ENCODE measurements at regions not wholly inside any gene's neighbourhood (a gene's known extent, or its start where the extent isn't known, plus 50 kb on each side); places are given as distances from the start of the nearest gene placed in this dataset.

GRCh38 chr15:97836003-97836402 is 124.5 kb upstream of the ARRDC4 start:
- H3K9me3 Mint-ChIP-seq (ENCODE audit: unreplicated experiment) = peaks cover 33% of the 10 kb centered on the region
- no peaks in the 10 kb centered on the region for H3K4me1 Mint-ChIP-seq (ENCODE audit: unreplicated experiment)
- no peak overlapping the region for H3K4me3 Mint-ChIP-seq (ENCODE audit: unreplicated experiment)
- no peak overlapping the region for H3K27ac Mint-ChIP-seq (ENCODE audit: unreplicated experiment)
- no peak for DNase-seq (ENCODE audit: extremely low spot score, unreplicated experiment)
- no peaks in the 10 kb centered on the region for H3K36me3 Mint-ChIP-seq (ENCODE audit: unreplicated experiment)
- TF ChIP-seq CTCF (IDR thresholded peaks at IDR 0.05) = no peak
- H3K27me3 Mint-ChIP-seq (ENCODE audit: unreplicated experiment) = no peaks in the 10 kb centered on the region

GRCh38 chr15:97837896-97838295 is 122.6 kb upstream of the ARRDC4 start:
- Mint-ChIP-seq H3K27me3 (ENCODE audit: unreplicated experiment) (no peaks in the 10 kb centered on the region), H3K9me3 (ENCODE audit: unreplicated experiment) (peaks cover 24% of the 10 kb centered on the region), H3K27ac (ENCODE audit: unreplicated experiment) (no peak overlapping the region), H3K36me3 (ENCODE audit: unreplicated experiment) (no peaks in the 10 kb centered on the region), H3K4me1 (ENCODE audit: unreplicated experiment) (no peaks in the 10 kb centered on the region), H3K4me3 (ENCODE audit: unreplicated experiment) (no peak overlapping the region)
- no peak for DNase-seq (ENCODE audit: extremely low spot score, unreplicated experiment)
- TF ChIP-seq CTCF (IDR thresholded peaks at IDR 0.05) = no peak

GRCh38 chr15:97838606-97839210 is 121.8 kb upstream of the ARRDC4 start:
- Mint-ChIP-seq H3K27ac (ENCODE audit: unreplicated experiment) (no peak overlapping the region), H3K4me3 (ENCODE audit: unreplicated experiment) (no peak overlapping the region), H3K27me3 (ENCODE audit: unreplicated experiment) (no peaks in the 10 kb centered on the region), H3K9me3 (ENCODE audit: unreplicated experiment) (peaks cover 19% of the 10 kb centered on the region), H3K36me3 (ENCODE audit: unreplicated experiment) (no peaks in the 10 kb centered on the region), H3K4me1 (ENCODE audit: unreplicated experiment) (no peaks in the 10 kb centered on the region)
- no peak for TF ChIP-seq CTCF (IDR thresholded peaks at IDR 0.05)
- DNase-seq (ENCODE audit: extremely low spot score, unreplicated experiment) = no peak

- no peak for TF ChIP-seq CTCF (IDR thresholded peaks at IDR 0.05)
- Mint-ChIP-seq H3K36me3 (ENCODE audit: unreplicated experiment) (no peaks in the 10 kb centered on the region), H3K27ac (ENCODE audit: unreplicated experiment) (no peak overlapping the region), H3K9me3 (ENCODE audit: unreplicated experiment) (peaks cover 8% of the 10 kb centered on the region), H3K4me3 (ENCODE audit: unreplicated experiment) (no peak overlapping the region), H3K4me1 (ENCODE audit: unreplicated experiment) (no peaks in the 10 kb centered on the region), H3K27me3 (ENCODE audit: unreplicated experiment) (no peaks in the 10 kb centered on the region)
- no peak for DNase-seq (ENCODE audit: extremely low spot score, unreplicated experiment)
Measured at GRCh38 chr15:97840501-97840900, 120.0 kb upstream of the ARRDC4 start.

- no peaks in the 10 kb centered on the region for H3K9me3 Mint-ChIP-seq (ENCODE audit: unreplicated experiment)
- no peak overlapping the region for H3K27ac Mint-ChIP-seq (ENCODE audit: unreplicated experiment)
- H3K4me1 Mint-ChIP-seq (ENCODE audit: unreplicated experiment) = no peaks in the 10 kb centered on the region
- TF ChIP-seq CTCF (IDR thresholded peaks at IDR 0.05) = no peak
- H3K27me3 Mint-ChIP-seq (ENCODE audit: unreplicated experiment) = no peaks in the 10 kb centered on the region
- no peaks in the 10 kb centered on the region for H3K36me3 Mint-ChIP-seq (ENCODE audit: unreplicated experiment)
- no peak overlapping the region for H3K4me3 Mint-ChIP-seq (ENCODE audit: unreplicated experiment)
- DNase-seq (ENCODE audit: extremely low spot score, unreplicated experiment) = no peak
Measured at GRCh38 chr15:97841558-97841957, 118.9 kb upstream of the ARRDC4 start.

All from osteocyte (in vitro differentiated cells).